HG02943 (cell line): ENCODE measurements at regions not wholly inside any gene's neighbourhood (a gene's known extent, or its start where the extent isn't known, plus 50 kb on each side); places are given as distances from the start of the nearest gene placed in this dataset.
"Not testable (repeated sequence)": the region's sequence is repeated elsewhere in the genome, so short reads cannot be mapped to it uniquely, and the experiment has no call there.

Experiments
- ATAC-seq: cut with Tn5 transposase; IDR thresholded peaks from one replicate; pipeline ENCODE4 v1.9.1; 2021; ENCODE audit warnings: mild to moderate bottlenecking, low read depth, moderate library complexity; ENCODE audit not compliant: unreplicated experiment

DNA sequence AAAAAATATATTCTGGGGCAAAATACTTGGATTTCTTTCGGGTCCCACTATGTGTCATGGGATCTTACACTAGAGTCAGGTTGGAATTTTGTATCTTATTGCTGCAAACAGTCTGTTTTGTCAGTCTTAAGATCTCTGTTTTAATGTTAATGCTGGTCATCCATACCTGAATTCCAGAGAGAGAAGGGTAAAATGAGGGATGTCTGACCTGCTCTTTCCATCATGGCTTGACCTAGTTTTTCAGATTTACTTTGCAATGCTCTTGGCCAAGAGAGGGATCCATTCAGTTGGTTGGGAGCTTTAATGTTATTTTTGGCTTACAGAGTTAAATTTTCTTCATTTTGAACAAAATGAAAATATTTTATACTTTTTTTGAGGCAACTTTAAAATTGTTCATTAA is 117.2 kb downstream of the CASP12 start:
- no peak for ATAC-seq

DNA sequence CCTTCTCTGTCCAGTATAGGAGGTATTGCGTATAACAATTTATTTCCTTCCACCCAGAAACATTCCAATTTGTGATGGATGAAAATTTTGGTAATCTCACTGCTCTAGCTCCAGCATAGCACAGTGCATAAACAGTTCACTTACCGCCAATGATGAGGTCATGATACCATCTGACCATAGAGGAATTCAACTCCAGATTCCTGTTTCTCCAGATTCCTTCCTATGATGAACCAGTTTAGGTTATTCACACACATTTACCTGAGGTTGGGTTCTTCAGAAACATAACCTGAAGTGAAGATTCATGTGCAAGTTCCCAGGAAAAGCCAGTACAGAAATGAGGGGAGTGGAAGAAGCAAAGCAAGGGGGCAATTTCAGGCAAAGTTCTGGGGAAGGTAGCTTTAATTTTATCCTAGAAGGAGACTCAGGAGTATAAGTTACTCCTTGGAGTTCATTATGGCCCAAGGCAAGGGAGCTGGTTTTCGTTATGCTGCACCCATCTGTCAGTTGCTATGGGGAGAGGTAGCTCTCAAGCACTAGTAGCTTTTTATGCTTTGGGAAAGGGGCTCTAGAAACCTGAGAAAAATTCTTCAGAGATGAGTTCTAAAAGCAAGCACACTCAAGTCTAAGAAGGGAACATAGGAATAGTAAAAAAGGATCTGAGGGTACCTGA is 121.6 kb downstream of the CASP12 start:
- no peak for ATAC-seq

DNA sequence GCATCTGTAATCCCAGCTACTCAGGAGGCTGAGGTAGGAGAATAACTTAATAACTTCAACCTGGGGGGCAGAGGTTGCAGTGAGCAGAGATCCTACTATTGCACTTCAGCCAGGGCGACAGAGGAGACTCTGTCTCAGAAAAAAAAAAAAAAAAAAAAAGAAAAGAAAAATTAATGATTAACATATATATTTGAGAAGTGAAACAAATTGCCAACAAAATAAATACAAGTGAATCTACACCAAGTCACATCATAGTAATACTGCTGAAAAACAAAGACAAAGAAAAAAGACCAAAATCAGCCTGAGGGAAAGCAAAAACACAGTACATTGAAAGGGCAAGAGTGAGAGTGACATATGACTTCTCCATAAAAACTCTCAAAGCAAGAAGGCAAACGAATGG is 123.7 kb downstream of the CASP12 start:
- no peak for ATAC-seq

DNA sequence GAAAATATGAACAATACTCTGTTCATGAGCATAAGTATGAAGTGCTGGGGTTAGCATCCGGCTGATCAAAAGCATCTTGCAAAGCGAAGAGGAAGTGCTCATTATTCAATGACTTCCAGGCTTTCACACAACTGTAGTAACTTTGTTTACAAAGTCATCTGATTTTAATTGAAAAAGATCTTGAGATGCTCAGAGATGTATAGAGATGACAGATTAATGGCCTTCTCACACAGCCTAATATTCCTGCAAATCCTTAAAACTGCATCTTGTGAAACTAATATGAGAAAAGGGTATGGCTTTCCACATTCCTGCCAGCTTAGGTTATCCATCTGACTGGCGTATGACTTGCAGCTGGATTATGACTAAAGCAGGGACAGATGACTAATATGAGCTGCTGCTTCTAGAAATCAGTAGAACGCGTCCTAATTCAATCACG is 125.4 kb downstream of the CASP12 start:
- ATAC-seq = no peak

DNA sequence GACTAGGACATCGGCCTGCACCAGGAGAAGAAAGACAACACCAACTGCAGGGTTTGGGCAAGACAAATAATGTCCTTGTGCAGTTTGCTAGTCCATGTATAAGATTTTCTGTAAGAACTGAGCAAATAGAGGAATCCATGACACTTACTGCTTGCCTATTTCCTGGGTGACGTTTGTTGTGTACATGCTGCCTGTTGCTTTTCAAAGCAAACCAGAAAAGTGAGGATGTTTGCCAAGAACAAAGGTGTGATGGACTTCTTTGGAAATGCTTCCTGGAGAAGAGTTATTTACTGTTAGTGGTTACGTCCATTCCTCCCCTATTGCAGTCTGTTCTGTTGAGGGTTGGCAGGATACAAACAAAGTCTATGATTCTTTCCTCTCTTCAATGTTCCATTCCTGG is 126.5 kb downstream of the CASP12 start:
- ATAC-seq = no peak

DNA sequence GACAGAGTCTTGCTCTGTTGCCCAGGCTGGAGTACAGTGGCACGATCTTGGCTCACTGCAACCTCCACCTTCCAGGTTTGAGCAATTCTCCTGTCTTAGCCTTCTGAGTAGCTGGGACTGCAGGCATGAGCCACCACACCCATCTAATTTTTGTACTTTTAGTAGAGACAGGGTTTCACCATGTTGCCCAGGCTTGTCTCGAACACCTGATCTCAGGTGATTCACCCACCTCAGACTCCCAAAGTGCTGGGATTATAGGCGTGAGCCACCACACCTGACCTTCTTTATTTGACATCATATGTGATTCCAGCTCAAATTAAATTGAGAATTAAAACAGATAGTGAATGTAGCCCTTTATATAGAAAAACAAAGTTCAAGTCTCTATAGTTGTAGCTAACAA is 127.2 kb downstream of the CASP12 start:
- ATAC-seq = not testable (repeated sequence)

DNA sequence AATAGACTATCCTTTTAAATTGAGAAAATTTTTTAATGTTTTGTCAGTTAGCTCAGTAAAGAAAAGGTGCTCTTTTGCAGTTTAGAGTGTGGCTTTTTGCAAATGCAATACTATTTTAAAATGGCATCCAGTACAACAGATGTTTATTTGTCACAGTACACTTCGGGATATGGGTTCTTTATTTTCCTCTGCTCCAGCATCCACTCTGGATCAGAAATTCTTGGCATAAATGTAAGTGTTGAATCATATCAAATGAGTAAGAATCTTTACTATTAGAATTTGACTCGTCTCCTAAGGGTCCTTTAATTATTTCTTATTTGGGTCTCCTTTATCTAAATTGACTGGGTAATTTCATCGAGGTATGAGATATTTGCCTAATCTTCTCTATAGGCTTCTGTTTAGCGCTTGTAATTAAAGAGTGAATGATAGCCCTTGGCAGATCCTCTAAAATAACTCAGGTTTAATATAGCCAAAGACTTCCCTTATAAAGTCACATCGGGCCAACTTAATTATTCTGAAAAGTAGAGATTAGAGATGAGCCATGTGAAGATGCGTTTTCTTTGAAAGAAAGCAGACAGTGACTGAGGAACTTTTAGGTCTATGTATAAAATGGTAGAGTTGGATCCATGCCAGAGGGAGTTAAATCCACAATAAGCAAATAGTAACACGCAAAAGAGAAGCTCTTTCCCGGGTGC is 132.7 kb downstream of the CASP12 start:
- no peak for ATAC-seq

DNA sequence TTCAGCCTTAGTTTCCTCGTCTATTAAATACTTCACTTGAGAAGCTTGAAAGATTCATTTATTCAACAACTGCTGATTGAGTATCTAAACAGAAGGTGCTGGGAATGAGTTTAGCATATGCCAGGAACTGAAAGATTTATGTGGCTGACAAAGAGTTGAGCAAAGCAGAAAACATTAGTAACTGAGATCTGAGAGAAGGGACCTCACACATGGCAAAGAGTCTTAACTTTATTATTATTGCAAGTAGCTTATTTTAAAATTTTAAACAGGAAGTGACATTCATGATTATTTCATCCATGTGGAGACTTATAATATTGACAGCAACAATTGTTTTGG is 133.6 kb downstream of the CASP12 start:
- no peak for ATAC-seq

DNA sequence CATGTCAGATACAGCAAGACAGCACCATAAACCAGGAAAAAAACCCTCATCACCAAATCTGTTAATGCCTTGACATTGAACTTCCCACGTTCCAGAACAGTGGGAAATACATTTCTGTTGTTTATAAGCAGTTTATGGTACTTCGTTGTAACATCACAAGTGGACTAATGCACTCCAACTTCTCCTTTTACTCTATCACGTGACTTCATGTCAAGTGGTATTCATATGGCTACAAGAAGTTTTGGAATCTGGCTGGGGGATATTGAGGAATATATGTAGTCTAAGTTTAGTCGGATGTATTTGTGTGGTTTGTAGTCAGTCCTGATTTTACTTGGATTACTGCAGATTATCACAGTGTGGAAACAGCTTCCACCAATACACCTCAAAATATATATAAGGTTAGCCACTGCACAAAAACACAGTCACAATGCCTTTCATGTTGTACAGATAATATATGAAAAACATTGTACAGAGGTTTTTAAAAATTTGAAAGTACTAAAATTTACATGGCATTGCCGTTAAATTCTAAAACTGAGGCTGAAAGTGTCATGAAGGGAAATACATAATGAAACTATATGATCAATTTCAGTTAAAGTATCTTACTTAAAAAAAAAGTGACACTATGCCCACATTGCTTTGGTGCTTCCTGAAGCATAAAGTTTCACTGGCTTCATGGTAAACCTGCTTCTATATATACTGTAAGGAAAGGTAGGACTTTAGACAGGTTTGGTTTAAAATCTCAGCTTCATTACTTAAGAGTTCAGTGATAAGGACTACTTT is 134.1 kb downstream of the CASP12 start:
- ATAC-seq = no peak

DNA sequence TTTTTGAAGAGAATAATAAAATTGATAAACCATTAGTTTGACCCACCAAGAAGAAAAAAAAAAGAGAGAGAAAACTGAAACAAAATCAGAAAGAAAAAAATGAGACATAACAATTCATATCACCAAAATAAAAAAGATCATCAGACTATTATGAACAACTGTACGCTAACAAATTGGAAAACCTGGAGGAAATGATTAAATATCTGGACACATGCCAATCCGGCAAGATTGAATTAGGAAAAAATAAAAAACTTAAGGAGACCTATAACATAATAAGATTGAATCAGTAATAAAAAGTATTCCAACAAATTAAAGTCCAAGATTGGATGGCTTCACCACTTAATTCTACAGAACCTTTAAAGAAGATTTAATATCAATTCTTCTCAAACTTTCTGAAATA is 136.7 kb downstream of the CASP12 start:
- no peak for ATAC-seq

DNA sequence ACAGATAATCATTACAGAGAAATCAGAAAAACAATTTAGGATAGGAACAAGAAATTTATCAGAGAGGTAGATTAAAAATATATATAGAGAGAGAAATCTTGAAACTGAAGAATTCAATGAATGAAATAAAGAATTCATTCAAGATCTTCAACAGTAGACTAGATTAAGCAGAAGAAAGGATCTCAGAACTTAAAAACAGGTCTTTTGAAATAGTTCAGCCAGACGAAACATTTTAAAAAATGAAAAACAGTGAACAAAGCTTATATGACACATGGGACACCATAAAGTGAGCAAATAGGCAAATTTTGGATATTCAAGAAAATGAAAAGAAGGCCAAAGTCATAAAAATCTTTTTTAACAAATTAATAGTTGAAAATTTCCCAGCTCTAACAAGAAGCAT is 138.8 kb downstream of the CASP12 start:
- ATAC-seq = no peak

DNA sequence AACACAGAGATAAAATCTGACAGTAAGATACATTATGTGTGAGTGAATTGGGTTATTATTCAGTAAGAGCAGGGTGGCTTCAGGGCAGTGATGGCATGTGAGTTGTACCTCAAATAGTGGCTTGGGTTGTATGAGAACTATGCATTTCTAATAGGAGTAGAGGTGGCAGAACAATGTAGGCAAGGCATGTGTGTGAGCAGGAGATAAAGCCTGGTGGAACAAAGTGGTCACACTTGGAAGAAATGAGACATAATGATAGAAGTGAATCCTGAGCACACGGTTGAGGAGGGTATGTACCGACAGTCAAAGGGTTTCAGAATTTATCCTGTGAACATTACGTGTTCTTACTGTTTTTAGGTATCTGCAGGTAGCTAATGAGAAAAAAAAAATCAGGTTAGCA is 159.3 kb downstream of the CASP12 start:
- ATAC-seq = no peak

DNA sequence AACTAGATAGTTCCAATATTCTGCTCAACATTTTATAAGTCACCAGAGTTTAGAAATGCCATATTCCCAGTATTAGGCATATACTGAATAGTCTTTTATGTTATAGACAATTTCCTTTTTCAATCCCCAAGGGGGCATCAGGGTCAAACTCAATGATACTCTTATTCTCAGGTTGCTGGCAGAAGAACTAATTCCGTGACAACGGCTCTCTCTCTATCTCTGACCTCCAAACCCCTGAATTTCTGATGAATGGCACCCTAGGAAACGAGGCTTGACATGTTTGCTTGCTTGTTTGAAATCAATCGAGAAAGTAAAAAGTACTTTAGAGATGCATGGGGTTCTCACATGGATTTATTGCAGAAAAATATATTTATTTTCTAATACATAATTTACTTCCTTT is 160.1 kb downstream of the CASP12 start:
- ATAC-seq = no peak

DNA sequence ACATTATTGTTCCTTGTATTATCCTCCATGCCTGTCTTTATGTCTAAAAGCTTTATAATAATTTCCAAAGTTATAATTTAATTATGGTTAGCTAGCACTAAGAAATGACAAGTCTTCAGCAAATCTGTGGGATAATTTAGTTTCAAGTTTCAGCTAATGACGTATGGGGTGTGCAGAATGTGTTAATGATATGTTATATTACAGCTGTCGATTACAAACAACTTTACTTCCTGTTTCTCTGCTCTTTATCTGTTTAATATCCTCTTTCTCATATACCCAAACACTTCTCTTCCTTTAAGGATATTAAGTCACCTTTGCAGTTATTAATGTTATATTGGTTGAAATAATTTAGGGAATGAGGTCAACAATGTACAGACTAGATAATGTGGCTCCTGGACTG is 161.8 kb downstream of the CASP12 start:
- no peak for ATAC-seq

DNA sequence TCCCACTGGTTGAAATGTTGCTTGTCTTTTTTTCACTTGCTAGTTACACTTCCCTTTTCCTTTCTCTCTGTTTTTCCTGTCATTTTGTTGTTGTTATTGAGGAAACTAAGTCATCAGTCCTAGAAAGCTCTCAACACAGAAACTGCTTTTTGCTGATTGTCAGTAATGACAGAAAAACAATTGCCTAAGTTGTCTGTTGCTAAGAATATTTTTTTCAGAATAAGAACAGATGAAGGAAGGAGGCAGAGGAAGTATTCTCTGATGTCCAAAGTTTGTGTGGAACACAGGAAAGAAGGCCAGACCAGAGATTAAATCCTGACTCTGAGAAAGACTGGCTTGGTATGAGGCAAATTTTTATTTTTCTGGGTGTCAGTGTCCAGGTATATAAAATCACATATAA is 163.3 kb downstream of the CASP12 start:
- no peak for ATAC-seq

DNA sequence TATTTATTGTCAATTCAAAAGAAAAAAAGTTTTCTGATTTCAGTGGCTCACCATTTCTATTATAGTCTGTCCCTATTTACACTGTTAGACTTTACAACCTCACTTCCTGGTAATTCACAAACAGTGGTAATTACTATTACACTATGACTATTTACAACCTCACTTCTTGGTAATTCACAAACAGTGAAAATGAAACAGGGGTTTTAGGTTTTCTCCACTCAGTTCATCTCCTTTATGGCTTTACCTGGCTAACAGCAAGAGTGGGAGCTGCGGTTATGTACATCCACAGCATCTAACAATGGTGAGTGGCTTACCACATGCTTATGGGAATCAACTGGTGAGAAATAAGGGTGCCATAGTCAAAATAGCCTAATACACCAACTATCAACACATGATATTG is 166.4 kb downstream of the CASP12 start:
- no peak for ATAC-seq

DNA sequence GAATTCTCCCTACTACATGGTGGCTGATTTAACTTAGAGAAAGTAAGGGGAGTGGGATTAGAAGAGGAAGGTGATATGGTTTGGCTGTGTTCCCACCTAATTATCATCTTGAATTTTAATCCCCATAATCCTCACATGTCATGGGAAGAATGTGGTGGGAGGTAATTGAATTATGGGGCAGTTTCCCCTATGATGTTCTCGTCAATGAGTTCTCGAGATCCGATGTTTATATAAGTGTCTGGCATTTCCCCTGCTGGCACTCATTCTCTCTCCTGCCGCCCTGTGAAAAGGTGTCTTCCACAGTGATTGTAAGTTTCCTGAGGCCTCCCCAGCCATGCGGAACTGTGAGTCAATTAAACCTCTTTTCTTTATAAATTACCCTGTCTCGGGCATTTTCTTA is 169.3 kb downstream of the CASP12 start:
- ATAC-seq = no peak

DNA sequence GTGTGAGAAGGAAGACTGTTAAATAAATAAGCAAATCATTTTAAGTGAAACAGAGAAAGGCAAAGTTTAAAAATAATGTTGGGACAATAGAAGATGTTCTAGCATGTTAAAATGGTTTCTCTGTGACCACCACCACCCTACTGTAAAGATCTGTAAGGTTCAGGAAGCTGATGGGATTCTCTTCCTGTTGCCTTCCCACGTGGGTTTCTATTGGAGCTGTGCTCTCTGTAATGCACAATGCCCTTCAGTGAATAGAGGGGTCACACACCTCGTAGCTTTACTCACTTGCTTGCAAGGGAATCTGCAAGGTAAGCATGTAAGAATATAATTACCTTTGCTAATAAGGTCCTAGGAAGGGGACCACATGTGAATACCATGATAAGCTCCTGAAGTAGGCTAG is 170.5 kb downstream of the CASP12 start:
- ATAC-seq = no peak

DNA sequence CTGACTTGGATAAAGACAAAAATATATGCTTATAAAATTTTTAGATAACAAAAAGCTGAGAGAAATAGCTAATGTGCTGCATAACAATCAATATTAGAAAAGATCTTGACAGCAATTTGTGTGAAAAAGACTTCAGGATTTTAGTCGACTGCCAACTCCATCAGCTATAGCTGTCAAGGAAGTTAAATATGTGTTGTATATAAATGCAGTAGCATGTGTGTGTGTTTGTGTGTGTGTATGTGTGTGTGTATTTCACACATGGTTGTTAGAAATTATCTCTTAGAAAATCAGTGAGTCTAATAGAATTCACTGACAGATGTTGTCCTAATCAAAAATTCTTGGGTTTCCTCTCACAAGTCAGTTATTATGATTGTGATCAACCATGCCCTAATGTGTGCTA is 171.2 kb downstream of the CASP12 start:
- no peak for ATAC-seq

DNA sequence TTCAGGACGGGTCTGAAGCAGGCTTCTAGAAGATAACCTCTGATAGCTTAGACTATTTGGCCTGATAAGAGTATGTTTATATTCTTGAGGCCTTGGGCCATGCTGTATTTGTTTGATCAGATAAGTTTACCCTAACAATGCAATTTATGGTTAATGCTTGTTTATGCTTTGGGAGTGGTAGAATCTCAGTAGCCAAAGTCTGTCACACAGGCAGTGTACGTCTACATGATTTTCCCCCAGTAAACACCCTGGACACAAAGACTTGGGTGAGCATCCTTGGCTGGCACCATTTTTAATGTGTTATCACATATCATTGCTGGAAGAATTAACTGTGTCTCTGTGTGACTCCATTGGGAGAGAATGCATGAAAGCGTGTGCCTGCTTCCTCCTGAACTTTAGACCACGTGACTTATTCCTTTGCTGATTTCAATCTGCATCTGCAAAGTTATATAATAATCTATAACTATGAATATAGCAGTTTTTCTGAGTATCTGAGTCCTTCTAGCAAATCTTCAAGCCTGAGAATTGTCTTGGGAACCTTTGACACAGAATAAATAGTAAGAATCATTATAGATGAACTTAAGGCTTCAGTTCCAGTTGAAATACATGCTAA is 172.4 kb downstream of the CASP12 start:
- ATAC-seq = no peak

DNA sequence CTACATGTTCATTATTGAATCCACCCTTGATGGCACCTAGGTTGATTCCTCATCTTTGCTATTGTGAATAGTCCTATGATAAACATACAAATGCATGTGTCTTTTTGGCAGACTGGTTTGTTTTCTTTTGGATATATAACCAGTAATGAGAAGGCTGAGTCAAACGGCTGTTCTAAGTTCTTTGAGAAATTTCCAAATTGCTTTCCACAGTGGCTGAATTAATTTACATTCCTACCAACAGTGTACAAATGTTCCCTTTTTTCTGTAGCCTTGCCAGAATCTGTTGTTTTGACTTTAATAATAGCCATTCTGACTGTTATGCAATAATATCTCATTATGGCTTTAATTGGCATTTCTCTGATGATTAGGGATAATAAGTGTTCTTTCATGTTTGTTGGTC is 184.9 kb downstream of the CASP12 start:
- ATAC-seq = no peak
